Progenitor cell of endocrine pancreas (in vitro differentiated cells): ENCODE measurements at regions not wholly inside any gene's neighbourhood (a gene's known extent, or its start where the extent isn't known, plus 50 kb on each side); places are given as distances from the start of the nearest gene placed in this dataset.

ENCODE experiments used
- DNase-seq: peaks from one replicate; pipeline ENCODE4 v3.0.0; 2021; ENCODE audit warnings: low spot score; ENCODE audit not compliant: unreplicated experiment
- H3K27ac Mint-ChIP-seq: 2 replicates; pipeline ENCODE4 v1.8.0; 2021; ENCODE audit warnings: mild to moderate bottlenecking, moderate library complexity, mixed read lengths
- H3K27me3 Mint-ChIP-seq: 2 replicates; pipeline ENCODE4 v1.8.0; 2021; ENCODE audit warnings: mixed read lengths
- H3K36me3 Mint-ChIP-seq: 2 replicates; pipeline ENCODE4 v1.8.0; 2022; ENCODE audit warnings: mixed read lengths; ENCODE audit not compliant: insufficient read depth
- H3K4me1 Mint-ChIP-seq: 2 replicates; pipeline ENCODE4 v1.8.0; 2021; ENCODE audit warnings: low read depth, mixed read lengths
- H3K4me3 Mint-ChIP-seq: 2 replicates; pipeline ENCODE4 v1.8.0; 2021; ENCODE audit warnings: low read depth, mild to moderate bottlenecking, moderate library complexity, mixed read lengths
- H3K9me3 Mint-ChIP-seq: 2 replicates; pipeline ENCODE4 v1.8.0; 2021; ENCODE audit warnings: low read depth, mixed read lengths
- CTCF ChIP-seq: fragments of 200-600 bp; sonication (generic); IDR thresholded peaks from one replicate; pipeline ENCODE4 v1.5.0; 2021; ENCODE audit warnings: antibody characterized with exemption, mild to moderate bottlenecking; ENCODE audit not compliant: unreplicated experiment

- TF ChIP-seq CTCF: no peak
- peaks cover 12% of the 10 kb centered on the region for H3K27me3 Mint-ChIP-seq
- H3K9me3 Mint-ChIP-seq: peaks cover 3% of the 10 kb centered on the region
- H3K4me3 Mint-ChIP-seq: no peak overlapping the region
- no peak overlapping the region for H3K27ac Mint-ChIP-seq
- H3K4me1 Mint-ChIP-seq: peaks cover 23% of the 10 kb centered on the region
- no peaks in the 10 kb centered on the region for H3K36me3 Mint-ChIP-seq
- no peak for DNase-seq
These were observed 173.7 kb downstream of the MBOAT1 start for GRCh38 chr6:20038410-20039204.

- Mint-ChIP-seq H3K27me3 (no peaks in the 10 kb centered on the region), H3K4me3 (no peak overlapping the region), H3K27ac (no peak overlapping the region), H3K4me1 (peaks cover 2% of the 10 kb centered on the region), H3K9me3 (peaks cover 3% of the 10 kb centered on the region), H3K36me3 (no peaks in the 10 kb centered on the region)
- DNase-seq: no peak
- no peak for TF ChIP-seq CTCF
These were observed 167.4 kb downstream of the MBOAT1 start for GRCh38 chr6:20044883-20045282.
